22Rv1 (cell line): ENCODE measurements at regions not wholly inside any gene's neighbourhood (a gene's known extent, or its start where the extent isn't known, plus 50 kb on each side); places are given as distances from the start of the nearest gene placed in this dataset.

Experiments
- H3K27ac ChIP-seq: fragments of 450-650 bp; 2 replicates; pipeline ENCODE4 v1.5.1; 2017
- CTCF ChIP-seq: fragments of 450-650 bp; IDR thresholded peaks from 2 replicates; pipeline ENCODE4 v1.5.1; 2017; ENCODE audit warnings: mild to moderate bottlenecking
- ZFX ChIP-seq: fragments of 450-650 bp; IDR thresholded peaks from 2 replicates; pipeline ENCODE4 v1.6.1; 2017; ENCODE audit warnings: antibody characterized with exemption, borderline replicate concordance

- H3K27ac ChIP-seq = no peak overlapping the region
- TF ChIP-seq ZFX = no peak
- no peak for TF ChIP-seq CTCF
Measured at GRCh38 chr1:177891809-177892208, 78.0 kb downstream of the SEC16B start.

- H3K27ac ChIP-seq = no peak overlapping the region
- TF ChIP-seq ZFX (no peak), CTCF (no peak)
Measured at GRCh38 chr1:177890479-177890878, 79.4 kb downstream of the SEC16B start.

GRCh38 chr1:177884479-177885021 lies 85.3 kb downstream of the SEC16B start:
- H3K27ac ChIP-seq = no peak overlapping the region
- TF ChIP-seq CTCF (no peak), ZFX (no peak)

- TF ChIP-seq ZFX (no peak), CTCF (no peak)
- no peak overlapping the region for H3K27ac ChIP-seq
Measured at GRCh38 chr1:177883581-177883980, 86.3 kb downstream of the SEC16B start.

GRCh38 chr1:177880339-177880891 lies 89.4 kb downstream of the SEC16B start:
- H3K27ac ChIP-seq = no peak overlapping the region
- TF ChIP-seq CTCF = no peak
- no peak for TF ChIP-seq ZFX

- TF ChIP-seq CTCF (no peak), ZFX (no peak)
- no peak overlapping the region for H3K27ac ChIP-seq
Measured at GRCh38 chr1:177877086-177877485, 92.8 kb downstream of the SEC16B start.

GRCh38 chr1:177873238-177873637 lies 96.6 kb downstream of the SEC16B start:
- H3K27ac ChIP-seq = peak overlapping the region; percentile 83
- no peak for TF ChIP-seq CTCF
- TF ChIP-seq ZFX = no peak
